Nephron (organoid): ENCODE measurements at regions not wholly inside any gene's neighbourhood (a gene's known extent, or its start where the extent isn't known, plus 50 kb on each side); places are given as distances from the start of the nearest gene placed in this dataset.

Source experiments
- H3K27ac Mint-ChIP-seq, 3 experiments: 2 replicates each; pipeline ENCODE4 v1.8.0; 2020; ENCODE audit warnings: mixed read lengths in 3 of 3, mild to moderate bottlenecking in 2 of 3, moderate library complexity in 1 of 3
- H3K27me3 Mint-ChIP-seq: 2 replicates; pipeline ENCODE4 v1.8.0; 2021; ENCODE audit warnings: low read depth, mild to moderate bottlenecking, moderate library complexity, mixed read lengths
- H3K36me3 Mint-ChIP-seq: 2 replicates; pipeline ENCODE4 v1.8.0; 2020; ENCODE audit warnings: low read depth, mixed read lengths
- H3K4me1 Mint-ChIP-seq: 2 replicates; pipeline ENCODE4 v1.8.0; 2020; ENCODE audit warnings: mixed read lengths
- H3K4me3 Mint-ChIP-seq, 3 experiments: 2 replicates each; pipeline ENCODE4 v1.8.0; 2020; ENCODE audit warnings: mild to moderate bottlenecking in 3 of 3, mixed read lengths in 3 of 3, moderate library complexity in 2 of 3
- H3K9me3 Mint-ChIP-seq: 2 replicates; pipeline ENCODE4 v1.8.0; 2020; ENCODE audit warnings: mixed read lengths
- CTCF ChIP-seq, 3 experiments: fragments of 200-600 bp; sonication (generic); IDR thresholded peaks; one replicate each; pipeline ENCODE4 v1.5.0; 2021; ENCODE audit warnings: antibody characterized with exemption in 3 of 3; ENCODE audit not compliant: unreplicated experiment in 3 of 3

- peaks cover 5% of the 10 kb centered on the region for H3K36me3 Mint-ChIP-seq
- H3K27me3 Mint-ChIP-seq: peaks cover 15% of the 10 kb centered on the region
- peaks cover 12% of the 10 kb centered on the region for H3K4me1 Mint-ChIP-seq
- H3K27ac Mint-ChIP-seq: no peak overlapping the region
- TF ChIP-seq CTCF (IDR thresholded peaks at IDR 0.05; ENCODE audit: unreplicated experiment in 3 of 3): no peak
- peaks cover 8% of the 10 kb centered on the region for H3K9me3 Mint-ChIP-seq
- no peak overlapping the region for H3K4me3 Mint-ChIP-seq
Observed at GRCh38 chr6:15032015-15032414, 213.9 kb upstream of the JARID2 start.

DNA sequence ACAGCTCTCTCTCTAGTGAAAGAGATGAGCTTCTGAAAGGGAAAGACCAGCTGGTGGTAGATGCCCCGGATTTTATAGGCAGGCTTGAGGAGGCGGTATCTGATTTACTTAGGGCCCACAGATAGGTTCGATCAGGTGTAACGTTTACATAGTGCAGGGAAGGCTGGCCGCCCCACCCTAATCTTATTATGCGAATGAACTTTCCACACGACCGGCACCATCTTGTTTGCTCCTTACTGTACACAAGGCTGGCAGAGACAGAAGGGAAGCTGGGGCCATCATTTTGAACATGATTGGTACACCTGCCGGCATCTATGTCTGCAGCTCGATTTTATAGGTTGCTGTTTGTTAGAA is 212.0 kb upstream of the JARID2 start:
- peaks cover 5% of the 10 kb centered on the region for H3K36me3 Mint-ChIP-seq
- no peak for TF ChIP-seq CTCF (IDR thresholded peaks at IDR 0.05; ENCODE audit: unreplicated experiment in 3 of 3)
- peaks cover 13% of the 10 kb centered on the region for H3K4me1 Mint-ChIP-seq
- H3K27me3 Mint-ChIP-seq: peaks cover 12% of the 10 kb centered on the region
- no peak overlapping the region for H3K27ac Mint-ChIP-seq
- peaks cover 8% of the 10 kb centered on the region for H3K9me3 Mint-ChIP-seq
- H3K4me3 Mint-ChIP-seq: no peak overlapping the region

GRCh38 chr6:15036690-15037245 is 209.1 kb upstream of the JARID2 start:
- peaks cover 9% of the 10 kb centered on the region for H3K4me1 Mint-ChIP-seq
- peak overlapping the region; percentile 58 to 84 (median 74) for H3K27ac Mint-ChIP-seq
- TF ChIP-seq CTCF (IDR thresholded peaks at IDR 0.05; ENCODE audit: unreplicated experiment in 3 of 3): no peak

DNA sequence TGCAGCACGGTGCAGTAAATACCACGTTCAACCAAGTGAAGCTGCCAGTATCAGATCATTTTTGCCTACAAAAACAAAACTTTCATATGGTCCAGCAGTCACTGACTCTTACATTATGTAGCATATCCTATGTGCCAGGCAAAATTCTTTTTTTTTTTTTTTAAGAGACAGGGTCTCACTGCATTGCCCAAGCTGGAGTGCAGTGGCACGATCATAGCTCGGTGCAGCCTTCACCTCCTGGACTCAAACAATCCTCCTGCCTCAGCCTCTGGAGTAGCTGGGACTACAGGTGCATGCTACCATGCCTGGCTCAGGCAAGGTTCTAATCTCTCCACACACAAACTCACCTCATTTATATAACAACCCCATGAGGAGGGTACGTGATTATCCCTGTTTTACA is 208.6 kb upstream of the JARID2 start:
- TF ChIP-seq CTCF (IDR thresholded peaks at IDR 0.05; ENCODE audit: unreplicated experiment in 3 of 3): no peak
- H3K4me1 Mint-ChIP-seq: peaks cover 9% of the 10 kb centered on the region
- no peaks in the 10 kb centered on the region for H3K9me3 Mint-ChIP-seq
- peak overlapping the region in 1 of 3 experiments; percentile 10 for H3K4me3 Mint-ChIP-seq
- H3K27ac Mint-ChIP-seq: peak overlapping the region; percentile 58 to 84 (median 74)
- peaks cover 12% of the 10 kb centered on the region for H3K27me3 Mint-ChIP-seq
- no peaks in the 10 kb centered on the region for H3K36me3 Mint-ChIP-seq

More at GRCh38 chr6:15036690-15037245, 209.1 kb upstream of the JARID2 start:
- Mint-ChIP-seq H3K4me3 (peak overlapping the region in 1 of 3 experiments; percentile 10), H3K36me3 (no peaks in the 10 kb centered on the region), H3K9me3 (no peaks in the 10 kb centered on the region), H3K27me3 (peaks cover 12% of the 10 kb centered on the region)

- peaks cover 9% of the 10 kb centered on the region for H3K27me3 Mint-ChIP-seq
- TF ChIP-seq CTCF (IDR thresholded peaks at IDR 0.05; ENCODE audit: unreplicated experiment in 3 of 3): no peak
- no peak overlapping the region for H3K27ac Mint-ChIP-seq
- no peak overlapping the region for H3K4me3 Mint-ChIP-seq
- H3K4me1 Mint-ChIP-seq: peaks cover 9% of the 10 kb centered on the region
- no peaks in the 10 kb centered on the region for H3K9me3 Mint-ChIP-seq
- H3K36me3 Mint-ChIP-seq: no peaks in the 10 kb centered on the region
Observed at GRCh38 chr6:15038013-15038791, 207.7 kb upstream of the JARID2 start.

GRCh38 chr6:15039136-15039535 is 206.7 kb upstream of the JARID2 start:
- Mint-ChIP-seq H3K36me3 (no peaks in the 10 kb centered on the region), H3K4me3 (no peak overlapping the region), H3K27ac (no peak overlapping the region), H3K27me3 (peaks cover 4% of the 10 kb centered on the region), H3K9me3 (no peaks in the 10 kb centered on the region), H3K4me1 (peaks cover 11% of the 10 kb centered on the region)
- TF ChIP-seq CTCF (IDR thresholded peaks at IDR 0.05; ENCODE audit: unreplicated experiment in 3 of 3): no peak
